Ectodermal cell (in vitro differentiated cells): ENCODE measurements at regions not wholly inside any gene's neighbourhood (a gene's known extent, or its start where the extent isn't known, plus 50 kb on each side); places are given as distances from the start of the nearest gene placed in this dataset.

Experiments
- H3K27ac ChIP-seq: 2 replicates; pipeline ENCODE4 v1.7.0; 2013; ENCODE audit warnings: mild to moderate bottlenecking, low read depth, low read length; ENCODE audit not compliant: insufficient read depth, poor library complexity, severe bottlenecking
- H3K27me3 ChIP-seq: 2 replicates; pipeline ENCODE4 v1.7.0; 2013; ENCODE audit warnings: mild to moderate bottlenecking, low read length; ENCODE audit not compliant: insufficient read depth, control insufficient read depth, poor library complexity, severe bottlenecking
- H3K36me3 ChIP-seq: one replicate; pipeline ENCODE4 v1.7.0; 2013; ENCODE audit warnings: low read length; ENCODE audit not compliant: control insufficient read depth, insufficient read depth
- H3K4me1 ChIP-seq: one replicate; pipeline ENCODE4 v1.7.0; 2013; ENCODE audit warnings: low read length; ENCODE audit not compliant: control insufficient read depth, insufficient read depth
- H3K4me3 ChIP-seq: 2 replicates; pipeline ENCODE4 v1.7.0; 2013; ENCODE audit warnings: low read depth, low read length, control low read depth; ENCODE audit not compliant: insufficient read depth
- H3K9me3 ChIP-seq: 2 replicates; pipeline ENCODE4 v1.7.0; 2013; ENCODE audit warnings: mild to moderate bottlenecking, low read length, moderate library complexity; ENCODE audit not compliant: control insufficient read depth
- WGBS, 2 experiments: methylation state at CpG; one replicate each; pipeline ENCODE4 v1.1.7; 2013; ENCODE audit warnings: missing lambda C conversion rate in 2 of 2; 5-methylcytosine and 5-hydroxymethylcytosine counted together

GRCh38 chr1:88296227-88296626, 387.8 kb upstream of the PKN2 start:
- Histone ChIP-seq H3K4me1 (no peaks in the 10 kb centered on the region), H3K27ac (no peak overlapping the region)
- WGBS, 2 experiments = 69 to 81% methylated on average over 2 of the region's 2 CpGs

GRCh38 chr1:88296642-88297041, 387.4 kb upstream of the PKN2 start:
- no peaks in the 10 kb centered on the region for H3K27me3 ChIP-seq
- no peak overlapping the region for H3K27ac ChIP-seq
- H3K4me3 ChIP-seq = no peak overlapping the region
- no peaks in the 10 kb centered on the region for H3K36me3 ChIP-seq
- 7 to 13% methylated on average over 1 of the region's 2 CpGs for WGBS, 2 experiments
- H3K4me1 ChIP-seq = no peaks in the 10 kb centered on the region
- no peaks in the 10 kb centered on the region for H3K9me3 ChIP-seq

More at GRCh38 chr1:88296227-88296626, 387.8 kb upstream of the PKN2 start:
- no peaks in the 10 kb centered on the region for H3K36me3 ChIP-seq
- H3K27me3 ChIP-seq = no peaks in the 10 kb centered on the region
- no peak overlapping the region for H3K4me3 ChIP-seq
- H3K9me3 ChIP-seq = no peaks in the 10 kb centered on the region

GRCh38 chr1:88298506-88298905, 385.6 kb upstream of the PKN2 start:
- H3K4me1 ChIP-seq = no peaks in the 10 kb centered on the region
- H3K36me3 ChIP-seq = no peaks in the 10 kb centered on the region
- WGBS, 2 experiments = 83 to 94% methylated on average over 1 of the region's 1 CpG

GRCh38 chr1:88300752-88301263, 383.3 kb upstream of the PKN2 start:
- Histone ChIP-seq H3K4me1 (no peaks in the 10 kb centered on the region), H3K27ac (no peak overlapping the region), H3K4me3 (no peak overlapping the region), H3K9me3 (no peaks in the 10 kb centered on the region), H3K36me3 (no peaks in the 10 kb centered on the region), H3K27me3 (no peaks in the 10 kb centered on the region)
- 100% methylated on average over 1 of the region's 2 CpGs; no CpG with 5 or more reads in 1 of the 2 experiments for WGBS, 2 experiments

More at GRCh38 chr1:88298506-88298905, 385.6 kb upstream of the PKN2 start:
- Histone ChIP-seq H3K4me3 (no peak overlapping the region), H3K27me3 (no peaks in the 10 kb centered on the region), H3K27ac (no peak overlapping the region), H3K9me3 (no peaks in the 10 kb centered on the region)

- Histone ChIP-seq H3K27me3 (no peaks in the 10 kb centered on the region), H3K27ac (no peak overlapping the region), H3K36me3 (no peaks in the 10 kb centered on the region), H3K4me1 (no peaks in the 10 kb centered on the region), H3K9me3 (no peaks in the 10 kb centered on the region), H3K4me3 (no peak overlapping the region)
- 68 to 72% methylated on average over 4 of the region's 4 CpGs for WGBS, 2 experiments
Measured at GRCh38 chr1:88302843-88303486, 381.1 kb upstream of the PKN2 start.

- Histone ChIP-seq H3K27me3 (no peaks in the 10 kb centered on the region), H3K9me3 (peaks cover 2% of the 10 kb centered on the region), H3K4me3 (no peak overlapping the region), H3K36me3 (no peaks in the 10 kb centered on the region), H3K4me1 (no peaks in the 10 kb centered on the region), H3K27ac (no peak overlapping the region)
- WGBS, 2 experiments = 91 to 100% methylated on average over 1 of the region's 1 CpG
Measured at GRCh38 chr1:88311265-88311664, 372.8 kb upstream of the PKN2 start.

GRCh38 chr1:88311907-88312306, 372.2 kb upstream of the PKN2 start:
- no peaks in the 10 kb centered on the region for H3K36me3 ChIP-seq
- no peaks in the 10 kb centered on the region for H3K27me3 ChIP-seq
- 92 to 95% methylated on average over 1 to 2 of the region's 2 CpGs for WGBS, 2 experiments
- no peak overlapping the region for H3K27ac ChIP-seq
- no peaks in the 10 kb centered on the region for H3K4me1 ChIP-seq
- H3K4me3 ChIP-seq = no peak overlapping the region
- H3K9me3 ChIP-seq = peaks cover 2% of the 10 kb centered on the region

GRCh38 chr1:88317396-88317795, 366.7 kb upstream of the PKN2 start:
- H3K4me3 ChIP-seq = no peak overlapping the region
- H3K27me3 ChIP-seq = no peaks in the 10 kb centered on the region
- H3K9me3 ChIP-seq = no peaks in the 10 kb centered on the region
- H3K27ac ChIP-seq = no peak overlapping the region
- H3K36me3 ChIP-seq = no peaks in the 10 kb centered on the region
- WGBS, 2 experiments = 88 to 90% methylated on average over 1 of the region's 1 CpG
- no peaks in the 10 kb centered on the region for H3K4me1 ChIP-seq

- no peaks in the 10 kb centered on the region for H3K9me3 ChIP-seq
- H3K27ac ChIP-seq = no peak overlapping the region
- H3K27me3 ChIP-seq = no peaks in the 10 kb centered on the region
- 95 to 96% methylated on average over 7 of the region's 7 CpGs for WGBS, 2 experiments
- no peaks in the 10 kb centered on the region for H3K4me1 ChIP-seq
- no peaks in the 10 kb centered on the region for H3K36me3 ChIP-seq
- no peak overlapping the region for H3K4me3 ChIP-seq
Measured at GRCh38 chr1:88318740-88319139, 365.3 kb upstream of the PKN2 start.

GRCh38 chr1:88320291-88320690, 363.8 kb upstream of the PKN2 start:
- no peaks in the 10 kb centered on the region for H3K4me1 ChIP-seq
- 89% methylated on average over 1 of the region's 3 CpGs; no CpG with 5 or more reads in 1 of the 2 experiments for WGBS, 2 experiments
- H3K9me3 ChIP-seq = no peaks in the 10 kb centered on the region
- no peaks in the 10 kb centered on the region for H3K36me3 ChIP-seq
- no peak overlapping the region for H3K27ac ChIP-seq
- no peaks in the 10 kb centered on the region for H3K27me3 ChIP-seq
- no peak overlapping the region for H3K4me3 ChIP-seq
